KMS-11 (cell line): ENCODE measurements at regions not wholly inside any gene's neighbourhood (a gene's known extent, or its start where the extent isn't known, plus 50 kb on each side); places are given as distances from the start of the nearest gene placed in this dataset.

Source experiments
- H2AFZ ChIP-seq: fragments of 200-600 bp; sonication (generic); 2 replicates; pipeline ENCODE4 v1.6.1; 2016; ENCODE audit warnings: antibody characterized with exemption, mixed run types, low read depth
- H3K27ac ChIP-seq: fragments of 200-600 bp; sonication (generic); 2 replicates; pipeline ENCODE4 v1.6.1; 2016; ENCODE audit warnings: mild to moderate bottlenecking, mixed run types
- H3K27me3 ChIP-seq: fragments of 200-600 bp; sonication (generic); 2 replicates; pipeline ENCODE4 v1.6.1; 2017; ENCODE audit warnings: mild to moderate bottlenecking, low read depth, mixed run types, moderate library complexity; ENCODE audit not compliant: insufficient read depth
- H3K36me3 ChIP-seq: fragments of 200-600 bp; sonication (generic); 2 replicates; pipeline ENCODE4 v1.6.1; 2017; ENCODE audit warnings: mild to moderate bottlenecking, mixed run types; ENCODE audit not compliant: insufficient read depth
- H3K4me1 ChIP-seq: fragments of 200-600 bp; sonication (generic); 2 replicates; pipeline ENCODE4 v1.6.1; 2016; ENCODE audit warnings: mild to moderate bottlenecking, low read depth, mixed run types; ENCODE audit not compliant: poor library complexity, severe bottlenecking
- H3K4me2 ChIP-seq: fragments of 200-600 bp; sonication (generic); 2 replicates; pipeline ENCODE4 v1.7.0; 2016; ENCODE audit warnings: mild to moderate bottlenecking, mixed run types
- H3K4me3 ChIP-seq: fragments of 200-600 bp; sonication (generic); IDR thresholded peaks from 2 replicates; pipeline ENCODE4 v1.6.1; 2017; ENCODE audit warnings: low read depth, low read length, mixed read lengths; ENCODE audit not compliant: insufficient read depth
- H3K79me2 ChIP-seq: fragments of 200-600 bp; sonication (generic); 2 replicates; pipeline ENCODE4 v1.6.1; 2016; ENCODE audit warnings: low read depth, mixed run types; ENCODE audit not compliant: insufficient read depth
- H3K9ac ChIP-seq: fragments of 200-600 bp; sonication (generic); 2 replicates; pipeline ENCODE4 v1.6.1; 2016; ENCODE audit warnings: mild to moderate bottlenecking, mixed run types
- H4K20me1 ChIP-seq: fragments of 200-600 bp; sonication (generic); 2 replicates; pipeline ENCODE4 v1.6.1; 2016; ENCODE audit warnings: mild to moderate bottlenecking, mixed run types; ENCODE audit not compliant: insufficient read depth
- TF ChIP-seq, protein P1 (sequence below): fragments of 200-600 bp; sonication (generic); conservative IDR thresholded peaks from 2 replicates; pipeline ENCODE4 v1.6.1; 2017; ENCODE audit warnings: low read depth, mild to moderate bottlenecking, antibody characterized with exemption, low read length, moderate library complexity, mixed read lengths

DNA sequence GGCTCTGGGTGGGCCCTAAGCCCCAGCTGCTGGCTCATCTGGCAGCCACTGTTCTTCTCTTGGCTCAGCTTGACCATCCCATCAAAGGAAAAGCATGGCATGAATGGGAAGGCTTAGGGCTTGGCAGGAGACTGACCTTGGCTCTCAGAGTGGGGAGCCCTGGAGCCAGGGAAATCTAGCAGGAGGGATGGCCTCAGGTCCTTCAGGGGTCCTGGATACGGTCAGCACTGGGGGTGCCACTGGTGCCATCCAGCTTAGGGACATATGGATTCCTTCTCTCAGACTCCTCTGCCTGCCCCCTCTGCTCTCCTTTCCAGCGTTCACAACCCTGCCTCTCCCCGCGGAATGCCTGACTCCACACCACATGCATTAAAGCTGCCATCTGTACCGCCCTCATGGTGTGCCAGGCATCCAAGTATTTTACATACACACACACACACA is 165.5 kb upstream of the HAAO start:
- Histone ChIP-seq H3K4me2 (no peak overlapping the region), H3K4me3 (no peak overlapping the region), H2AFZ (no peak overlapping the region), H3K27me3 (no peaks in the 10 kb centered on the region), H3K27ac (no peak overlapping the region), H3K4me1 (no peaks in the 10 kb centered on the region), H3K79me2 (no peaks in the 10 kb centered on the region), H3K36me3 (no peaks in the 10 kb centered on the region), H4K20me1 (no peaks in the 10 kb centered on the region), H3K9ac (no peak overlapping the region)
- TF ChIP-seq, protein P1, sequence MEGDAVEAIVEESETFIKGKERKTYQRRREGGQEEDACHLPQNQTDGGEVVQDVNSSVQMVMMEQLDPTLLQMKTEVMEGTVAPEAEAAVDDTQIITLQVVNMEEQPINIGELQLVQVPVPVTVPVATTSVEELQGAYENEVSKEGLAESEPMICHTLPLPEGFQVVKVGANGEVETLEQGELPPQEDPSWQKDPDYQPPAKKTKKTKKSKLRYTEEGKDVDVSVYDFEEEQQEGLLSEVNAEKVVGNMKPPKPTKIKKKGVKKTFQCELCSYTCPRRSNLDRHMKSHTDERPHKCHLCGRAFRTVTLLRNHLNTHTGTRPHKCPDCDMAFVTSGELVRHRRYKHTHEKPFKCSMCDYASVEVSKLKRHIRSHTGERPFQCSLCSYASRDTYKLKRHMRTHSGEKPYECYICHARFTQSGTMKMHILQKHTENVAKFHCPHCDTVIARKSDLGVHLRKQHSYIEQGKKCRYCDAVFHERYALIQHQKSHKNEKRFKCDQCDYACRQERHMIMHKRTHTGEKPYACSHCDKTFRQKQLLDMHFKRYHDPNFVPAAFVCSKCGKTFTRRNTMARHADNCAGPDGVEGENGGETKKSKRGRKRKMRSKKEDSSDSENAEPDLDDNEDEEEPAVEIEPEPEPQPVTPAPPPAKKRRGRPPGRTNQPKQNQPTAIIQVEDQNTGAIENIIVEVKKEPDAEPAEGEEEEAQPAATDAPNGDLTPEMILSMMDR, result no peak

DNA sequence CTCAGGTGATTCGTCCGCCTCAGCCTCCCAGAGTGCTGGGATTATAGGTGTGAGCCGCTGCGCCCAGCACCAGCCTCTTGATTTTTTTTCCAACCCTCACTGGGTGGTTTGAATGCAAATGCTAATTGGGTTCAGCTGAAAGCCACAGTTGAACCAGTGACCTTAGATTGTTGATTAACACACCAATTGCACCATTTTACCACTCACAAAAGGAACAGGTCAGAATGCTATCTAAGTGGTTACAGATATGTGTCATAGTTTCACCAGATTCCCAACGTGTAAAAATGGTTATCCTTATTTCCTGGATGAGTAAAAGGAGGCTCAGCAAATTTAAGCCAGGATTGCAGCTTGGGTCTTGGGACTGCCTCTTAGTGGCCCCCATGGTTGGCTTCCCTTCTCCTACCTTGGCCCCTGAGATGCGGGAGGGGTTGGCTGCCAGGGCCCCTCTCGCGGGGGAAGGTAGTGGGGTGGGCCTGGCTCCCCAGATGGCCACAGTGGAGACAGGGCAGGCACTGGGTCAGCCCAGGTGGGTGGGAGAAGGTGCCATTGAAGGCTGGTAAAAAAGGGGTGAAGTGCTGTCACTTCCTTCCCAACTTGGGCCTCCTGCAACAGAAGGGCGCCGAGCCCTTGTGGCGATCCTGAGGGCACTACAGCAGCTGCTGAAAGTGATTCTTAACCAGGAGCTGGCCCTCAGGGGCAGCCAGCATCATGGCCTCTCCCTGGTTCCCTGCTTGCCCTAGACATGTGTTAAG is 164.9 kb upstream of the HAAO start:
- H3K79me2 ChIP-seq, result no peaks in the 10 kb centered on the region
- H3K27me3 ChIP-seq, result no peaks in the 10 kb centered on the region
- H3K4me3 ChIP-seq, result no peak overlapping the region
- no peak overlapping the region for H2AFZ ChIP-seq
- TF ChIP-seq, protein P1, result no peak
- H3K9ac ChIP-seq, result no peak overlapping the region
- no peaks in the 10 kb centered on the region for H3K36me3 ChIP-seq
- H3K4me1 ChIP-seq, result no peaks in the 10 kb centered on the region
- H3K27ac ChIP-seq, result no peak overlapping the region
- H3K4me2 ChIP-seq, result no peak overlapping the region
- H4K20me1 ChIP-seq, result no peaks in the 10 kb centered on the region

DNA sequence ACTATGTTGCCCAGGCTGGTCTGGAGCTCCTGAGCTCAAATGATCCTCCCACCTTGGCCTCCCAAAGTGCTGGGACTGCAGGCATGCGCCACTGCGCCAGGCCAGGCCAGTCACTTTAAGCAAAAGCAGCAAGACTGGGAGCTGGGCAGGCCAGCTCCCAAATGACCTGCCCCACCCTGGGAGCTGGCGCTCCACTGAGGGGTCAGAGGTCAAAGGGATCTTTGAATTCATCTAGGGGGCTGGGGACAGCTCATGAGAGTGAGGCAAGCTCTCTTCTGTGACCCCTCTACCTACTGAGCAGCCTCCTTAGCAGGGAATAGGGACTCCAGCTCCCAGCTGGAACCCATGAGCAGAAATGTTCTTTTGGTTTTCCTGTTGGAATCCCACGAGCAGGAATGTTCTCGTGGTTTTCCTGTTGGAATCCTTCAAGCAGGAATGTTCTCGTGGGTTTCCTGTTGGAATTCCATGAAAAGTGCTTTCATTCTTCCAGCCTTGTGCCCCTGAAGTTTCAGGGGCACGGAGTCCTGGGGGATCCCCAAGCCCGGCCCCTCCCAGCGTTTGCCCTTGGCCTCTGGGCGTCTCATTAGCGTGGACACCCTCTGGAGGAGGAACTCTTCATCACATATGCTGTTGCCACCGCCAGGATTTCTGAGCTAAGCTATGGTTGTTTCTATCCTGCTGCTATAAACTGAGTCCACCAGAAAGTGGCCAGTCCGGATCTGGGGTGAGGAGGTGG is 162.0 kb upstream of the HAAO start:
- Histone ChIP-seq H3K4me2 (no peak overlapping the region), H3K79me2 (no peaks in the 10 kb centered on the region), H3K27me3 (no peaks in the 10 kb centered on the region), H4K20me1 (no peaks in the 10 kb centered on the region), H3K4me1 (no peaks in the 10 kb centered on the region), H3K27ac (no peak overlapping the region), H3K36me3 (no peaks in the 10 kb centered on the region), H2AFZ (no peak overlapping the region), H3K9ac (no peak overlapping the region), H3K4me3 (no peak overlapping the region)
- TF ChIP-seq, protein P1, result no peak

DNA sequence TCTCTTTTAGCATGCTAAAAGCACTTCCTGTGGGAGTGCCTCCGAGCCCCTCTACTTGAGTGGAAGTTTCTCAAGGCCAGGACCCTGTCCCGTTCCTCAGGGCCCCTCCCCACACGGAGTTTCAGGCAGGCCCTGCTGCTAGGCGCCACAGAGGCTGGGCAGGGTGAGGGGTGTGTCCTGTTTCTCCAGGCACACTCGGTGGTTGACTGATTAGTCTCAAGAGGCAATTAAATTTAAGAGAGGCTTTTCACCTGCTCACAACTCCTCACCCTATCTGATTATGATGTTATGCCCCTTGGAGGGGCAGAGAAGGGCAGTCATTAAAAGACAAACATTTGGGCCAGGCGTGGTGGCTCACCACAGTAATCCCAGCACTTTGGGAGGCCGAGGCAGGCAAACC is 160.8 kb upstream of the HAAO start:
- no peaks in the 10 kb centered on the region for H4K20me1 ChIP-seq
- no peak overlapping the region for H3K27ac ChIP-seq
- H3K4me2 ChIP-seq, result no peak overlapping the region
- no peak overlapping the region for H3K9ac ChIP-seq
- H3K4me3 ChIP-seq, result no peak overlapping the region
- no peaks in the 10 kb centered on the region for H3K36me3 ChIP-seq
- no peaks in the 10 kb centered on the region for H3K79me2 ChIP-seq
- TF ChIP-seq, protein P1, result no peak
- H3K27me3 ChIP-seq, result no peaks in the 10 kb centered on the region
- no peaks in the 10 kb centered on the region for H3K4me1 ChIP-seq
- H2AFZ ChIP-seq, result no peak overlapping the region
